ENCODE measurements at regions not wholly inside any gene's neighbourhood (a gene's known extent, or its start where the extent isn't known, plus 50 kb on each side); places are given as distances from the start of the nearest gene placed in this dataset.

GRCh38 chr5:10124287-10124686 is 125.4 kb downstream of the ATPSCKMT start:
- Histone ChIP-seq H3K27ac (ENCODE audit: low read depth, low read length) (no peak overlapping the region), H3K27me3 (ENCODE audit: insufficient read depth, low read length) (no peaks in the 10 kb centered on the region), H3K4me1 (ENCODE audit: control insufficient read depth in 1 of 2, insufficient read depth in 2 of 2, low read length in 2 of 2) (no peaks in the 10 kb centered on the region), H2AFZ (ENCODE audit: low read depth, low read length, poor library complexity, severe bottlenecking) (no peak overlapping the region), H3K9me2 (ENCODE audit: insufficient read depth) (no peaks in the 10 kb centered on the region), H3K9me3 (ENCODE audit: control insufficient read depth in 1 of 2, insufficient read depth in 1 of 2, low read depth in 1 of 2, low read length in 2 of 2) (no peaks in the 10 kb centered on the region), H3K9ac (ENCODE audit: low read length) (no peak overlapping the region), H3K36me3 (ENCODE audit: control insufficient read depth in 1 of 2, insufficient read depth in 2 of 2, low read length in 2 of 2) (no peaks in the 10 kb centered on the region), H3K4me2 (ENCODE audit: low read length) (no peak overlapping the region), H4K20me1 (ENCODE audit: insufficient read depth) (no peaks in the 10 kb centered on the region), H3K4me3 (replicated peaks in 1 of 2; ENCODE audit: low read depth in 1 of 2, low read length in 2 of 2) (no peak overlapping the region), H3K79me2 (ENCODE audit: insufficient read depth, low read length) (no peaks in the 10 kb centered on the region)
- ChIA-PET CTCF (no interaction called here), RAD21 (ENCODE audit: low non-redundant PET in 1 of 2, low total read pairs in 2 of 2, uncharacterized antibody in 2 of 2, unreplicated experiment in 2 of 2) (no interaction called here), POLR2A (no interaction called here)
- ATAC-seq: no peak
- no peak for DNase-seq (ENCODE audit: low read depth, low spot score)
- TF ChIP-seq TCF7L2 (IDR thresholded peaks at IDR 0.05; ENCODE audit: borderline replicate concordance, extremely low read depth, insufficient read depth, insufficient read length) (no peak), ATF3 (IDR thresholded peaks at IDR 0.05) (no peak), MAX (IDR thresholded peaks at IDR 0.05) (no peak)
- no TSS peak for BruUV-seq (replicated peaks)
- intact Hi-C loops (cut with micrococcal nuclease): no loop called here

- DNase-seq (ENCODE audit: low read depth, low spot score) (no peak), ATAC-seq (no peak)
- no peaks in the 10 kb centered on the region for H3K9me3 ChIP-seq (ENCODE audit: control insufficient read depth in 1 of 2, insufficient read depth in 1 of 2, low read depth in 1 of 2, low read length in 2 of 2)
- no peaks in the 10 kb centered on the region for H3K36me3 ChIP-seq (ENCODE audit: control insufficient read depth in 1 of 2, insufficient read depth in 2 of 2, low read length in 2 of 2)
- H4K20me1 ChIP-seq (ENCODE audit: insufficient read depth): no peaks in the 10 kb centered on the region
- no peak overlapping the region for H2AFZ ChIP-seq (ENCODE audit: low read depth, low read length, poor library complexity, severe bottlenecking)
- CTCF ChIA-PET: no interaction called here
- H3K27ac ChIP-seq (ENCODE audit: low read depth, low read length): no peak overlapping the region
- RAD21 ChIA-PET (ENCODE audit: low non-redundant PET in 1 of 2, low total read pairs in 2 of 2, uncharacterized antibody in 2 of 2, unreplicated experiment in 2 of 2): no interaction called here
- POLR2A ChIA-PET: no interaction called here
- no peaks in the 10 kb centered on the region for H3K4me1 ChIP-seq (ENCODE audit: control insufficient read depth in 1 of 2, insufficient read depth in 2 of 2, low read length in 2 of 2)
- H3K9me2 ChIP-seq (ENCODE audit: insufficient read depth): no peaks in the 10 kb centered on the region
- no peaks in the 10 kb centered on the region for H3K27me3 ChIP-seq (ENCODE audit: insufficient read depth, low read length)
- H3K9ac ChIP-seq (ENCODE audit: low read length): no peak overlapping the region
- H3K79me2 ChIP-seq (ENCODE audit: insufficient read depth, low read length): no peaks in the 10 kb centered on the region
- BruUV-seq (replicated peaks): no TSS peak
- H3K4me3 ChIP-seq (replicated peaks in 1 of 2; ENCODE audit: low read depth in 1 of 2, low read length in 2 of 2): no peak overlapping the region
- H3K4me2 ChIP-seq (ENCODE audit: low read length): no peak overlapping the region
- intact Hi-C loops (cut with micrococcal nuclease): no loop called here
- TF ChIP-seq YY1 (IDR thresholded peaks at IDR 0.05; ENCODE audit: extremely low read depth, insufficient replicate concordance, low read depth, low read length) (no peak), EGR1 (IDR thresholded peaks at IDR 0.05; ENCODE audit: low read depth) (no peak), TCF7L2 (IDR thresholded peaks at IDR 0.05; ENCODE audit: borderline replicate concordance, extremely low read depth, insufficient read depth, insufficient read length) (no peak), SRF (IDR thresholded peaks at IDR 0.05; ENCODE audit: low read depth) (no peak), ELF1 (IDR thresholded peaks at IDR 0.05; ENCODE audit: borderline replicate concordance, low read depth) (no peak), EZH2phosphoT487 (IDR thresholded peaks at IDR 0.05; ENCODE audit: borderline replicate concordance) (no peak), EZH2 (IDR thresholded peaks at IDR 0.05) (no peak), CBX3 (IDR thresholded peaks at IDR 0.05; ENCODE audit: low read depth) (no peak), CEBPB (IDR thresholded peaks at IDR 0.05; ENCODE audit: low read depth) (no peak), CTCF (IDR thresholded peaks at IDR 0.05 in 2 of 3, conservative IDR thresholded peaks at IDR 0.05 in 1 of 3; ENCODE audit: borderline replicate concordance in 1 of 3, insufficient read depth in 1 of 3, low read depth in 2 of 3, low read length in 2 of 3) (no peak), JUND (IDR thresholded peaks at IDR 0.05) (no peak), ZBTB33 (IDR thresholded peaks at IDR 0.05; ENCODE audit: extremely low read depth, insufficient replicate concordance, low read length) (no peak), SP1 (IDR thresholded peaks at IDR 0.05; ENCODE audit: low read depth) (no peak), ZFX (IDR thresholded peaks at IDR 0.05) (no peak), FOSL1 (IDR thresholded peaks at IDR 0.05; ENCODE audit: low read depth) (no peak)
These were observed 126.3 kb downstream of the ATPSCKMT start for GRCh38 chr5:10123254-10123989.
